Erythroblast (primary cell): ENCODE measurements at regions not wholly inside any gene's neighbourhood (a gene's known extent, or its start where the extent isn't known, plus 50 kb on each side); places are given as distances from the start of the nearest gene placed in this dataset.

ENCODE experiments used
- GATA1 ChIP-seq: IDR thresholded peaks from 2 replicates; pipeline ENCODE4 v1.6.1; 2011; ENCODE audit warnings: low read depth, mild to moderate bottlenecking, control low read depth, low read length, moderate library complexity
- POLR2A ChIP-seq: IDR thresholded peaks from 2 replicates; pipeline ENCODE4 v1.6.1; 2011; ENCODE audit warnings: mild to moderate bottlenecking, low read length

DNA sequence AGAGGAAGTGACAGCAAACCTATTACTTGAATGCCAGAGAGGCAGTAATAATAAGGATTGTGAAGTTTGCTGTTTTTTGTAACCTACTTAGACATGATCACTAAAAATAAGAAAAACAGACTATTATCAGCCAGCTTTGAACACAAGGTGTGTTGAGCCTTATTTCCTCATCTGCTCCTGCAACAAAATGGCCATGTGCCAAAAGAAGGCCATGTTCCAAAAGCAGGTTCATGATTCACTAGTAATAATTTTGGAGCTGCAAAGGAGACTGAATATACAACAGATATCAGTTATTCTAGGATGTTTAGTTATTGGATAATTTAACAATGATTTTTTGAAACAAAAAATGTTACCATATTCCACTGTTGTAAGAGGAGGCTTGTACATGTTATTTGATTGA lies 578.7 kb downstream of the SQOR start:
- TF ChIP-seq POLR2A (no peak), GATA1 (no peak)
